A549 (cell line): ENCODE measurements at regions not wholly inside any gene's neighbourhood (a gene's known extent, or its start where the extent isn't known, plus 50 kb on each side); places are given as distances from the start of the nearest gene placed in this dataset.

Experiments
- BHLHE40 ChIP-seq: IDR thresholded peaks from 2 replicates; pipeline ENCODE4 v1.6.1; 2012; ENCODE audit warnings: low read depth, low read length, inconsistent platforms
- EP300 ChIP-seq, 2 experiments: fragments of >200 bp; sonication (Bioruptor Twin); formaldehyde crosslinking; IDR thresholded peaks; 2 replicates in 1 of 2; 3 replicates in 1 of 2; pipeline ENCODE4 v1.6.1; 2016 to 2017
- HDAC2 ChIP-seq: fragments of 200-600 bp; sonication (generic); IDR thresholded peaks from 2 replicates; pipeline ENCODE4 v1.6.1; 2016
- JUN ChIP-seq, 2 experiments: fragments of >200 bp; sonication (Bioruptor Twin); formaldehyde crosslinking; IDR thresholded peaks; 2 replicates in 1 of 2; 3 replicates in 1 of 2; pipeline ENCODE4 v1.6.1; 2016 to 2017
- JUNB ChIP-seq: fragments of >200 bp; sonication (Bioruptor Twin); formaldehyde crosslinking; IDR thresholded peaks from 2 replicates; pipeline ENCODE4 v1.6.1; 2016
- PHF8 ChIP-seq: fragments of 200-600 bp; sonication (generic); IDR thresholded peaks from 2 replicates; pipeline ENCODE4 v1.6.1; 2016; ENCODE audit warnings: low read depth, mild to moderate bottlenecking, antibody characterized with exemption, moderate library complexity, borderline replicate concordance
- RAD21 ChIP-seq, 2 experiments: fragments of >200 bp in 1 of 2; sonication (Bioruptor Twin) in 1 of 2; formaldehyde crosslinking in 1 of 2; IDR thresholded peaks in 1 of 2; conservative IDR thresholded peaks in 1 of 2; 2 replicates in 1 of 2; 3 replicates in 1 of 2; pipeline ENCODE4 v1.6.1; 2012 to 2018; ENCODE audit warnings: inconsistent platforms in 1 of 2
- RCOR1 ChIP-seq: fragments of 150-350 bp; IDR thresholded peaks from 2 replicates; pipeline ENCODE4 v1.6.1; 2014; ENCODE audit warnings: antibody characterized with exemption, low read length, low read depth
- RFX5 ChIP-seq: fragments of 450-650 bp; IDR thresholded peaks from 2 replicates; pipeline ENCODE4 v1.7.1; 2014; ENCODE audit warnings: antibody characterized with exemption, mild to moderate bottlenecking, moderate library complexity
- ZFP36 ChIP-seq: fragments of 450-650 bp; IDR thresholded peaks from 2 replicates; pipeline ENCODE4 v1.6.1; 2014; ENCODE audit warnings: borderline replicate concordance; ENCODE audit not compliant: partially characterized antibody
- TF ChIP-seq, protein P1 (sequence below): fragments of >200 bp; sonication (Bioruptor Twin); formaldehyde crosslinking; IDR thresholded peaks from 3 replicates; pipeline ENCODE4 v1.5.1; 2016
- TF ChIP-seq, protein P2 (sequence below): fragments of 150-350 bp; IDR thresholded peaks from 2 replicates; pipeline ENCODE4 v1.6.1; 2014; ENCODE audit warnings: low read depth, mild to moderate bottlenecking, low read length
- TF ChIP-seq, protein P3 (sequence below): IDR thresholded peaks from 2 replicates; pipeline ENCODE4 v1.6.1; 2012

DNA sequence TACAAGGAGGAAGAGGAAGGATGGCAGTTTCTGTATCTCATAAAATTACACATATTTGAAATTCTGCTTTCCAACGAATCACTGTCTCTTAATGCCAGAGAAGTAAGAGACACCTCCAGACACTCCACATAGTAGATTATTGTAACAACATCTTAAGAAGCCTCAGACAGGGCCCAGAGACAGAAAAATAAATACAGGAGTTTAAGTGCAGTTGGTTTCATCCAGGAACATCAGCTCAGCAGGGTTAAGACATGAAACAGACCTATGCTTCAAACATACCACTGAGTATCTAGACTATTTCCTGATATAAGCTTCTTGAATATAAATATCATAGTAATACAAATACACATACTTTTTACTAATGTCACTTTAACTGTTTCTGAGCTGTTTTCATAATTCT, 290.3 kb downstream of the ADAMTS20 start:
- TF ChIP-seq, protein P1, sequence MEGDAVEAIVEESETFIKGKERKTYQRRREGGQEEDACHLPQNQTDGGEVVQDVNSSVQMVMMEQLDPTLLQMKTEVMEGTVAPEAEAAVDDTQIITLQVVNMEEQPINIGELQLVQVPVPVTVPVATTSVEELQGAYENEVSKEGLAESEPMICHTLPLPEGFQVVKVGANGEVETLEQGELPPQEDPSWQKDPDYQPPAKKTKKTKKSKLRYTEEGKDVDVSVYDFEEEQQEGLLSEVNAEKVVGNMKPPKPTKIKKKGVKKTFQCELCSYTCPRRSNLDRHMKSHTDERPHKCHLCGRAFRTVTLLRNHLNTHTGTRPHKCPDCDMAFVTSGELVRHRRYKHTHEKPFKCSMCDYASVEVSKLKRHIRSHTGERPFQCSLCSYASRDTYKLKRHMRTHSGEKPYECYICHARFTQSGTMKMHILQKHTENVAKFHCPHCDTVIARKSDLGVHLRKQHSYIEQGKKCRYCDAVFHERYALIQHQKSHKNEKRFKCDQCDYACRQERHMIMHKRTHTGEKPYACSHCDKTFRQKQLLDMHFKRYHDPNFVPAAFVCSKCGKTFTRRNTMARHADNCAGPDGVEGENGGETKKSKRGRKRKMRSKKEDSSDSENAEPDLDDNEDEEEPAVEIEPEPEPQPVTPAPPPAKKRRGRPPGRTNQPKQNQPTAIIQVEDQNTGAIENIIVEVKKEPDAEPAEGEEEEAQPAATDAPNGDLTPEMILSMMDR, result no peak
- TF ChIP-seq RFX5 (no peak), JUNB (no peak), BHLHE40 (no peak), JUN (IDR thresholded peaks at IDR 0.05) (no peak), HDAC2 (no peak), RAD21 (conservative IDR thresholded peaks at IDR 0.05 in 1 of 2, IDR thresholded peaks at IDR 0.05 in 1 of 2) (no peak), PHF8 (no peak), EP300 (IDR thresholded peaks at IDR 0.05) (no peak), ZFP36 (no peak), RCOR1 (no peak)
- TF ChIP-seq, protein P2, sequence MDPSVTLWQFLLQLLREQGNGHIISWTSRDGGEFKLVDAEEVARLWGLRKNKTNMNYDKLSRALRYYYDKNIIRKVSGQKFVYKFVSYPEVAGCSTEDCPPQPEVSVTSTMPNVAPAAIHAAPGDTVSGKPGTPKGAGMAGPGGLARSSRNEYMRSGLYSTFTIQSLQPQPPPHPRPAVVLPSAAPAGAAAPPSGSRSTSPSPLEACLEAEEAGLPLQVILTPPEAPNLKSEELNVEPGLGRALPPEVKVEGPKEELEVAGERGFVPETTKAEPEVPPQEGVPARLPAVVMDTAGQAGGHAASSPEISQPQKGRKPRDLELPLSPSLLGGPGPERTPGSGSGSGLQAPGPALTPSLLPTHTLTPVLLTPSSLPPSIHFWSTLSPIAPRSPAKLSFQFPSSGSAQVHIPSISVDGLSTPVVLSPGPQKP, result no peak
- TF ChIP-seq, protein P3, sequence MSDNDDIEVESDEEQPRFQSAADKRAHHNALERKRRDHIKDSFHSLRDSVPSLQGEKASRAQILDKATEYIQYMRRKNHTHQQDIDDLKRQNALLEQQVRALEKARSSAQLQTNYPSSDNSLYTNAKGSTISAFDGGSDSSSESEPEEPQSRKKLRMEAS, result no peak
